Kidney epithelial cell (primary cell): ENCODE measurements at regions not wholly inside any gene's neighbourhood (a gene's known extent, or its start where the extent isn't known, plus 50 kb on each side); places are given as distances from the start of the nearest gene placed in this dataset.

ENCODE experiments used
- DNase-seq: peaks from one replicate; pipeline ENCODE4 v3.0.0-alpha.2; 2010; ENCODE audit warnings: low read depth
- H3K27me3 ChIP-seq: 2 replicates; pipeline ENCODE4 v1.6.0; 2011; ENCODE audit warnings: low read length; ENCODE audit not compliant: control insufficient read depth, insufficient read depth
- H3K36me3 ChIP-seq: 2 replicates; pipeline ENCODE4 v1.5.1; 2011; ENCODE audit warnings: low read length; ENCODE audit not compliant: control insufficient read depth, insufficient read depth
- H3K4me3 ChIP-seq: 2 replicates; pipeline ENCODE4 v1.5.1; 2011; ENCODE audit warnings: low read depth, mild to moderate bottlenecking, control low read depth, low read length
- TF ChIP-seq, protein P1 (sequence below): IDR thresholded peaks from 2 replicates; pipeline ENCODE4 v1.5.1; 2011; ENCODE audit warnings: mild to moderate bottlenecking, moderate library complexity, low read length, control low read depth, inconsistent platforms; ENCODE audit not compliant: insufficient read depth, poor library complexity, severe bottlenecking

DNA sequence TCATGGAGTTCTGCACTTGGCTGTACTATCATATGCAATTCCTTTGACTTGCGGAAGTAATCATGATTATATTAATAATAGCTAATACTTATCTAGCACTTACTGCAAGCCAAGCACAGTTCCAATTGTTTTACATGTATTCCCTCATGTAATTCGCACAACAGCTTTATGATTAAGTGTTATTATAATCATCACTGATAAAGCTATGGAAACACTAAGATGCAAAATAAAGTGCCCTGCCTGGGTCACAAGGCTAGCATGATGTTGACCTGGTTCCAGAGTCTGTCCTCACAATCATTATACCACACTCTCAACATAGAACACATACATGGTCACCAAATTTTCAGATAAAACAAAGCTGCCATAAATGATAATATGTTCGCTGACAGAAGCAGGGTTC lies 234.6 kb downstream of the FMR1NB start:
- TF ChIP-seq, protein P1, sequence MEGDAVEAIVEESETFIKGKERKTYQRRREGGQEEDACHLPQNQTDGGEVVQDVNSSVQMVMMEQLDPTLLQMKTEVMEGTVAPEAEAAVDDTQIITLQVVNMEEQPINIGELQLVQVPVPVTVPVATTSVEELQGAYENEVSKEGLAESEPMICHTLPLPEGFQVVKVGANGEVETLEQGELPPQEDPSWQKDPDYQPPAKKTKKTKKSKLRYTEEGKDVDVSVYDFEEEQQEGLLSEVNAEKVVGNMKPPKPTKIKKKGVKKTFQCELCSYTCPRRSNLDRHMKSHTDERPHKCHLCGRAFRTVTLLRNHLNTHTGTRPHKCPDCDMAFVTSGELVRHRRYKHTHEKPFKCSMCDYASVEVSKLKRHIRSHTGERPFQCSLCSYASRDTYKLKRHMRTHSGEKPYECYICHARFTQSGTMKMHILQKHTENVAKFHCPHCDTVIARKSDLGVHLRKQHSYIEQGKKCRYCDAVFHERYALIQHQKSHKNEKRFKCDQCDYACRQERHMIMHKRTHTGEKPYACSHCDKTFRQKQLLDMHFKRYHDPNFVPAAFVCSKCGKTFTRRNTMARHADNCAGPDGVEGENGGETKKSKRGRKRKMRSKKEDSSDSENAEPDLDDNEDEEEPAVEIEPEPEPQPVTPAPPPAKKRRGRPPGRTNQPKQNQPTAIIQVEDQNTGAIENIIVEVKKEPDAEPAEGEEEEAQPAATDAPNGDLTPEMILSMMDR, result no peak
- H3K36me3 ChIP-seq, result no peaks in the 10 kb centered on the region
- H3K27me3 ChIP-seq, result no peaks in the 10 kb centered on the region
- no peak for DNase-seq
- H3K4me3 ChIP-seq, result no peak overlapping the region

- H3K36me3 ChIP-seq, result no peaks in the 10 kb centered on the region
- TF ChIP-seq, protein P1, result no peak
- no peak overlapping the region for H3K4me3 ChIP-seq
- no peak for DNase-seq
- H3K27me3 ChIP-seq, result no peaks in the 10 kb centered on the region
Measured at GRCh38 chrX:148223361-148223760, 242.2 kb downstream of the FMR1NB start.

- H3K4me3 ChIP-seq, result no peak overlapping the region
- no peaks in the 10 kb centered on the region for H3K36me3 ChIP-seq
- no peaks in the 10 kb centered on the region for H3K27me3 ChIP-seq
- DNase-seq, result no peak
- TF ChIP-seq, protein P1, result no peak
Measured at GRCh38 chrX:148228521-148228920, 247.4 kb downstream of the FMR1NB start.

GRCh38 chrX:148229801-148230303 lies 248.7 kb downstream of the FMR1NB start:
- DNase-seq, result no peak
- Histone ChIP-seq H3K4me3 (no peak overlapping the region), H3K27me3 (no peaks in the 10 kb centered on the region), H3K36me3 (no peaks in the 10 kb centered on the region)
- TF ChIP-seq, protein P1, result no peak

- TF ChIP-seq, protein P1, result no peak
- no peak for DNase-seq
- no peaks in the 10 kb centered on the region for H3K27me3 ChIP-seq
- no peak overlapping the region for H3K4me3 ChIP-seq
- no peaks in the 10 kb centered on the region for H3K36me3 ChIP-seq
Measured at GRCh38 chrX:148259990-148260389, 240.4 kb upstream of the AFF2 start.

- TF ChIP-seq, protein P1, result no peak
- no peak for DNase-seq
- H3K4me3 ChIP-seq, result no peak overlapping the region
- H3K27me3 ChIP-seq, result no peaks in the 10 kb centered on the region
- H3K36me3 ChIP-seq, result no peaks in the 10 kb centered on the region
Measured at GRCh38 chrX:148265829-148266228, 234.6 kb upstream of the AFF2 start.
